ENCODE measurements at regions not wholly inside any gene's neighbourhood (a gene's known extent, or its start where the extent isn't known, plus 50 kb on each side); places are given as distances from the start of the nearest gene placed in this dataset.

GRCh38 chr9:80806671-80807070 lies 882.7 kb downstream of the TLE1 start:
- intact Hi-C loops (cut with micrococcal nuclease) (no loop called here), dilution Hi-C loops (cut with MboI; ENCODE audit: extremely low pct_ligation_motif_present, low sequenced_read_pairs) (no loop called here)
- no peaks in the 10 kb centered on the region for H3K79me2 ChIP-seq (ENCODE audit: control insufficient read depth, insufficient read depth, low read length)
- no TSS peak for BruUV-seq (replicated peaks)
- no peak overlapping the region for H3K27ac ChIP-seq (ENCODE audit: insufficient read depth, low read depth, low read length)
- CTCF ChIA-PET, result no interaction called here
- DNase-seq (ENCODE audit: low read depth, low spot score) (no peak), FAIRE-seq (no peak)
- H3K4me2 ChIP-seq (ENCODE audit: insufficient read depth, low read length), result no peak overlapping the region
- POLR2A ChIA-PET, result no interaction called here
- no peaks in the 10 kb centered on the region for H3K4me1 ChIP-seq (ENCODE audit: control insufficient read depth, extremely low read depth, insufficient read depth, low read length)
- no peak overlapping the region for H3K4me3 ChIP-seq (replicated peaks in 1 of 3; ENCODE audit: insufficient read depth in 1 of 3, low read depth in 1 of 3, low read length in 3 of 3)
- no peaks in the 10 kb centered on the region for H4K20me1 ChIP-seq (replicated peaks; ENCODE audit: control insufficient read depth, extremely low read depth, insufficient read depth, low read length)
- H3K9me1 ChIP-seq (replicated peaks; ENCODE audit: control insufficient read depth, extremely low read depth, insufficient read depth, low read length), result no peaks in the 10 kb centered on the region
- no peak overlapping the region for H3K9ac ChIP-seq (replicated peaks; ENCODE audit: extremely low read depth, insufficient read depth, low read length)
- H3K9me3 ChIP-seq (replicated peaks; ENCODE audit: control insufficient read depth, insufficient read depth, low read length), result no peaks in the 10 kb centered on the region
- H3K36me3 ChIP-seq (ENCODE audit: control insufficient read depth in 2 of 2, extremely low read depth in 1 of 2, insufficient read depth in 2 of 2, low read length in 2 of 2), result no peaks in the 10 kb centered on the region
- H3K27me3 ChIP-seq (ENCODE audit: control insufficient read depth in 2 of 2, insufficient read depth in 2 of 2, low read length in 2 of 2), result no peaks in the 10 kb centered on the region
- TF ChIP-seq JUN (IDR thresholded peaks at IDR 0.05; ENCODE audit: borderline replicate concordance, insufficient read depth, insufficient read length, low read depth) (no peak), EZH2 (IDR thresholded peaks at IDR 0.05; ENCODE audit: borderline replicate concordance, low read depth, low read length, severe bottlenecking) (no peak)
- H2AFZ ChIP-seq (ENCODE audit: low read depth, low read length), result no peak overlapping the region

GRCh38 chr9:80804873-80805272 lies 884.5 kb downstream of the TLE1 start:
- CTCF ChIA-PET, result no interaction called here
- no peak for TF ChIP-seq POLR2A (IDR thresholded peaks at IDR 0.05; ENCODE audit: low read depth, low read length)
- TF ChIP-seq POLR2AphosphoS5 (IDR thresholded peaks at IDR 0.05; ENCODE audit: insufficient read depth, low read depth, low read length), result no peak
- no peak for TF ChIP-seq GATA2 (IDR thresholded peaks at IDR 0.05; ENCODE audit: insufficient read depth, insufficient read length, low read depth, low read length)
- TF ChIP-seq FOS (IDR thresholded peaks at IDR 0.05; ENCODE audit: borderline replicate concordance, insufficient read depth, low read length), result no peak
- TF ChIP-seq EZH2 (IDR thresholded peaks at IDR 0.05; ENCODE audit: borderline replicate concordance, low read depth, low read length, severe bottlenecking), result no peak
- TF ChIP-seq CTCF (IDR thresholded peaks at IDR 0.05; ENCODE audit: extremely low read depth in 1 of 2, insufficient read depth in 1 of 2, low read depth in 1 of 2, low read length in 2 of 2), result no peak
- TF ChIP-seq MAX (IDR thresholded peaks at IDR 0.05; ENCODE audit: insufficient read depth, insufficient read length), result no peak
- no peak for TF ChIP-seq JUN (IDR thresholded peaks at IDR 0.05; ENCODE audit: borderline replicate concordance, insufficient read depth, insufficient read length, low read depth)
- TF ChIP-seq MYC (IDR thresholded peaks at IDR 0.05; ENCODE audit: low read depth, low read length), result no peak
- H4K20me1 ChIP-seq (replicated peaks; ENCODE audit: control insufficient read depth, extremely low read depth, insufficient read depth, low read length), result no peaks in the 10 kb centered on the region
- BruUV-seq (replicated peaks), result no TSS peak
- FAIRE-seq (no peak), DNase-seq (ENCODE audit: low read depth, low spot score) (no peak)
- H3K79me2 ChIP-seq (ENCODE audit: control insufficient read depth, insufficient read depth, low read length), result no peaks in the 10 kb centered on the region
- H3K27me3 ChIP-seq (ENCODE audit: control insufficient read depth in 2 of 2, insufficient read depth in 2 of 2, low read length in 2 of 2), result no peaks in the 10 kb centered on the region
- H3K4me2 ChIP-seq (ENCODE audit: insufficient read depth, low read length), result no peak overlapping the region
- H3K4me3 ChIP-seq (replicated peaks in 1 of 3; ENCODE audit: insufficient read depth in 1 of 3, low read depth in 1 of 3, low read length in 3 of 3), result no peak overlapping the region
- H2AFZ ChIP-seq (ENCODE audit: low read depth, low read length), result no peak overlapping the region
- no peak overlapping the region for H3K9ac ChIP-seq (replicated peaks; ENCODE audit: extremely low read depth, insufficient read depth, low read length)
- H3K9me1 ChIP-seq (replicated peaks; ENCODE audit: control insufficient read depth, extremely low read depth, insufficient read depth, low read length), result no peaks in the 10 kb centered on the region
- intact Hi-C loops (cut with micrococcal nuclease) (no loop called here), dilution Hi-C loops (cut with MboI; ENCODE audit: extremely low pct_ligation_motif_present, low sequenced_read_pairs) (no loop called here)
- H3K4me1 ChIP-seq (ENCODE audit: control insufficient read depth, extremely low read depth, insufficient read depth, low read length), result no peaks in the 10 kb centered on the region
- H3K36me3 ChIP-seq (ENCODE audit: control insufficient read depth in 2 of 2, extremely low read depth in 1 of 2, insufficient read depth in 2 of 2, low read length in 2 of 2), result no peaks in the 10 kb centered on the region
- H3K9me3 ChIP-seq (replicated peaks; ENCODE audit: control insufficient read depth, insufficient read depth, low read length), result peaks cover 2% of the 10 kb centered on the region
- no peak overlapping the region for H3K27ac ChIP-seq (ENCODE audit: insufficient read depth, low read depth, low read length)
- POLR2A ChIA-PET, result no interaction called here
